Liver (tissue), 8 donors: ENCODE measurements at regions not wholly inside any gene's neighbourhood (a gene's known extent, or its start where the extent isn't known, plus 50 kb on each side); places are given as distances from the start of the nearest gene placed in this dataset.

Experiments
- DNase-seq: peaks from one replicate; pipeline ENCODE4 v3.0.0-alpha.2; 2017; ENCODE audit warnings: low spot score
- H3K27ac ChIP-seq, 2 donors: one replicate each; pipeline ENCODE4 v1.7.0; 2013; ENCODE audit warnings: inconsistent platforms in 2 of 2, low read length in 2 of 2, control low read depth in 1 of 2, low read depth in 1 of 2, mild to moderate bottlenecking in 1 of 2
- H3K27me3 ChIP-seq, 4 donors: one replicate each; pipeline versions ENCODE4 v1.6.1 to v1.7.0; 2013; ENCODE audit warnings: low read length in 3 of 4, inconsistent platforms in 1 of 4, mild to moderate bottlenecking in 1 of 4, moderate library complexity in 1 of 4; ENCODE audit not compliant: control insufficient read depth in 4 of 4, insufficient read depth in 4 of 4
- H3K36me3 ChIP-seq, 4 donors: one replicate each; pipeline versions ENCODE4 v1.6.1 to v1.7.0; 2013; ENCODE audit warnings: low read length in 3 of 4, mild to moderate bottlenecking in 3 of 4, low read depth in 1 of 4, moderate library complexity in 1 of 4; ENCODE audit not compliant: control insufficient read depth in 4 of 4, insufficient read depth in 3 of 4
- H3K4me1 ChIP-seq, 4 donors: one replicate each; pipeline versions ENCODE4 v1.6.1 to v1.7.0; 2013; ENCODE audit warnings: low read length in 3 of 4, mild to moderate bottlenecking in 3 of 4, moderate library complexity in 1 of 4; ENCODE audit not compliant: control insufficient read depth in 4 of 4, insufficient read depth in 4 of 4
- H3K4me3 ChIP-seq, 3 donors: one replicate each; pipeline versions ENCODE4 v1.6.1 to v1.7.0; 2013; ENCODE audit warnings: low read length in 3 of 3, control low read depth in 1 of 3, low read depth in 1 of 3, mild to moderate bottlenecking in 1 of 3
- H3K9ac ChIP-seq, 2 donors: one replicate each; pipeline ENCODE4 v1.7.0; 2013; ENCODE audit warnings: low read length in 2 of 2, mild to moderate bottlenecking in 2 of 2, moderate library complexity in 2 of 2, control low read depth in 1 of 2, low read depth in 1 of 2
- H3K9me3 ChIP-seq, 4 donors: one replicate each; pipeline versions ENCODE4 v1.6.1 to v1.7.0; 2013; ENCODE audit warnings: low read length in 3 of 4; ENCODE audit not compliant: control insufficient read depth in 4 of 4
- EGR1 ChIP-seq, 2 donors: IDR thresholded peaks; 2 replicates each; pipeline ENCODE4 v1.6.1; 2016 to 2018; ENCODE audit warnings: antibody characterized with exemption in 2 of 2, low read depth in 2 of 2
- FOXA1 ChIP-seq: IDR thresholded peaks from 2 replicates; pipeline ENCODE4 v1.6.1; 2016; ENCODE audit warnings: antibody characterized with exemption
- FOXA2 ChIP-seq: IDR thresholded peaks from 2 replicates; pipeline ENCODE4 v1.6.1; 2016; ENCODE audit warnings: antibody characterized with exemption
- GABPA ChIP-seq, 2 donors: IDR thresholded peaks in 1 of 2; conservative IDR thresholded peaks in 1 of 2; 2 replicates each; pipeline ENCODE4 v1.6.1; 2016; ENCODE audit warnings: antibody characterized with exemption in 2 of 2, mild to moderate bottlenecking in 1 of 2, moderate library complexity in 1 of 2
- HNF4A ChIP-seq, 2 donors: conservative IDR thresholded peaks; 2 replicates each; pipeline ENCODE4 v1.6.1; 2016; ENCODE audit warnings: antibody characterized with exemption in 2 of 2, mild to moderate bottlenecking in 2 of 2
- HNF4G ChIP-seq: IDR thresholded peaks from 2 replicates; pipeline ENCODE4 v1.6.1; 2016; ENCODE audit warnings: antibody characterized with exemption
- JUND ChIP-seq, 2 donors: IDR thresholded peaks; 2 replicates each; pipeline ENCODE4 v1.6.1; 2016; ENCODE audit warnings: antibody characterized with exemption in 2 of 2
- NR2F2 ChIP-seq: IDR thresholded peaks from 2 replicates; pipeline ENCODE4 v1.6.1; 2016; ENCODE audit warnings: antibody characterized with exemption
- RAD21 ChIP-seq, 2 donors: IDR thresholded peaks; 2 replicates each; pipeline ENCODE4 v1.6.1; 2016; ENCODE audit warnings: antibody characterized with exemption in 2 of 2, mild to moderate bottlenecking in 2 of 2
- RXRA ChIP-seq, 2 donors: IDR thresholded peaks; 2 replicates each; pipeline ENCODE4 v1.6.1; 2017 to 2018; ENCODE audit warnings: antibody characterized with exemption in 2 of 2, mild to moderate bottlenecking in 1 of 2
- SP1 ChIP-seq: IDR thresholded peaks from 2 replicates; pipeline ENCODE4 v1.6.1; 2018; ENCODE audit warnings: antibody characterized with exemption, mild to moderate bottlenecking
- TAF1 ChIP-seq: conservative IDR thresholded peaks from 2 replicates; pipeline ENCODE4 v1.6.1; 2016; ENCODE audit warnings: antibody characterized with exemption, mild to moderate bottlenecking
- YY1 ChIP-seq: IDR thresholded peaks from 2 replicates; pipeline ENCODE4 v1.6.1; 2016; ENCODE audit warnings: antibody characterized with exemption, mild to moderate bottlenecking
- WGBS: extraction: QIAGEN DNeasy Blood & Tissue Kit; methylation state at CpG from one replicate; pipeline ENCODE4 v1.1.7; 2013; 5-methylcytosine and 5-hydroxymethylcytosine counted together
- TF ChIP-seq, protein P1 (sequence below): IDR thresholded peaks from 2 replicates; pipeline ENCODE4 v1.6.1; 2016; ENCODE audit warnings: antibody characterized with exemption, mild to moderate bottlenecking
- TF ChIP-seq, protein P2 (sequence below): IDR thresholded peaks from 2 replicates; pipeline ENCODE4 v1.6.1; 2016; ENCODE audit warnings: antibody characterized with exemption
- TF ChIP-seq, protein P3 (sequence below): IDR thresholded peaks from 2 replicates; pipeline ENCODE4 v1.6.1; 2016; ENCODE audit warnings: antibody characterized with exemption
- TF ChIP-seq, protein P4 (sequence below): fragments of 150-350 bp; IDR thresholded peaks from 2 replicates; pipeline ENCODE4 v1.5.1; 2017; ENCODE audit warnings: improper control_type of control experiment, low read depth, low read length; ENCODE audit not compliant: missing input control
- TF ChIP-seq, protein P5 (sequence below): IDR thresholded peaks from 2 replicates; pipeline ENCODE4 v1.6.1; 2016; ENCODE audit warnings: antibody characterized with exemption
- donor health status: healthy.
- donor health status: healthy.
- donor health status: healthy.
- donor health status: healthy.
- donor health status: healthy.

DNA sequence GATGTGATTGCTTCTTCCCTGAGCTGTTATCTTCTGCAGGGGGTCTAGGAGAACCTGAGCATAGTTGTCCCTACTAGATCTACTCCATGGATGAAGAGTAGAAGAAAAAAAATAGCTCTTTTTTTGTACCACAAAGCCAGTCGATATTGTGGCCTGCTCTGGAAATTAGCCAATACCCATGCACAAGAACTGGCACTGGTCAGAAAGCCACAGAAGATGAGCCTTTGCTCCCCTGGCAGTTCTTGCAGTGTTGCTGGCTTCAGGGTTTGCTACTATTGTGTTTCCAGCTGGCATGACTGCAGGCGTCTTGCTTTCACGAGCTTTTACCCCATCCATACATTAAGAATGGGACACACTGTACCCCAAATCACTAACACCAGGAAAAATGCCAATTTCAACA lies 547.7 kb upstream of the KLF12 start:
- Histone ChIP-seq H3K36me3 (peaks cover 0 to 1% (median 0%) of the 10 kb centered on the region in 4 donors), H3K27ac (no peak overlapping the region), H3K4me1 (no peaks in the 10 kb centered on the region), H3K27me3 (peaks cover 0 to 2% (median 0%) of the 10 kb centered on the region in 4 donors), H3K9me3 (peaks cover 0 to 3% (median 0%) of the 10 kb centered on the region in 4 donors), H3K4me3 (no peak overlapping the region), H3K9ac (no peak overlapping the region)
- 70% methylated on average over 3 of the region's 3 CpGs for WGBS
- TF ChIP-seq, protein P1, sequence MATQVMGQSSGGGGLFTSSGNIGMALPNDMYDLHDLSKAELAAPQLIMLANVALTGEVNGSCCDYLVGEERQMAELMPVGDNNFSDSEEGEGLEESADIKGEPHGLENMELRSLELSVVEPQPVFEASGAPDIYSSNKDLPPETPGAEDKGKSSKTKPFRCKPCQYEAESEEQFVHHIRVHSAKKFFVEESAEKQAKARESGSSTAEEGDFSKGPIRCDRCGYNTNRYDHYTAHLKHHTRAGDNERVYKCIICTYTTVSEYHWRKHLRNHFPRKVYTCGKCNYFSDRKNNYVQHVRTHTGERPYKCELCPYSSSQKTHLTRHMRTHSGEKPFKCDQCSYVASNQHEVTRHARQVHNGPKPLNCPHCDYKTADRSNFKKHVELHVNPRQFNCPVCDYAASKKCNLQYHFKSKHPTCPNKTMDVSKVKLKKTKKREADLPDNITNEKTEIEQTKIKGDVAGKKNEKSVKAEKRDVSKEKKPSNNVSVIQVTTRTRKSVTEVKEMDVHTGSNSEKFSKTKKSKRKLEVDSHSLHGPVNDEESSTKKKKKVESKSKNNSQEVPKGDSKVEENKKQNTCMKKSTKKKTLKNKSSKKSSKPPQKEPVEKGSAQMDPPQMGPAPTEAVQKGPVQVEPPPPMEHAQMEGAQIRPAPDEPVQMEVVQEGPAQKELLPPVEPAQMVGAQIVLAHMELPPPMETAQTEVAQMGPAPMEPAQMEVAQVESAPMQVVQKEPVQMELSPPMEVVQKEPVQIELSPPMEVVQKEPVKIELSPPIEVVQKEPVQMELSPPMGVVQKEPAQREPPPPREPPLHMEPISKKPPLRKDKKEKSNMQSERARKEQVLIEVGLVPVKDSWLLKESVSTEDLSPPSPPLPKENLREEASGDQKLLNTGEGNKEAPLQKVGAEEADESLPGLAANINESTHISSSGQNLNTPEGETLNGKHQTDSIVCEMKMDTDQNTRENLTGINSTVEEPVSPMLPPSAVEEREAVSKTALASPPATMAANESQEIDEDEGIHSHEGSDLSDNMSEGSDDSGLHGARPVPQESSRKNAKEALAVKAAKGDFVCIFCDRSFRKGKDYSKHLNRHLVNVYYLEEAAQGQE: no peak
- TF ChIP-seq GABPA (IDR thresholded peaks at IDR 0.05 in 1 of 2, conservative IDR thresholded peaks at IDR 0.05 in 1 of 2) (no peak), SP1 (no peak), JUND (IDR thresholded peaks at IDR 0.05) (no peak), FOXA1 (no peak), YY1 (no peak), NR2F2 (no peak), HNF4G (no peak), RXRA (IDR thresholded peaks at IDR 0.05) (no peak), TAF1 (no peak), FOXA2 (no peak), EGR1 (IDR thresholded peaks at IDR 0.05; ENCODE audit: low read depth in 2 of 2) (no peak), HNF4A (conservative IDR thresholded peaks at IDR 0.05) (no peak), RAD21 (IDR thresholded peaks at IDR 0.05) (no peak)
- TF ChIP-seq, protein P2, sequence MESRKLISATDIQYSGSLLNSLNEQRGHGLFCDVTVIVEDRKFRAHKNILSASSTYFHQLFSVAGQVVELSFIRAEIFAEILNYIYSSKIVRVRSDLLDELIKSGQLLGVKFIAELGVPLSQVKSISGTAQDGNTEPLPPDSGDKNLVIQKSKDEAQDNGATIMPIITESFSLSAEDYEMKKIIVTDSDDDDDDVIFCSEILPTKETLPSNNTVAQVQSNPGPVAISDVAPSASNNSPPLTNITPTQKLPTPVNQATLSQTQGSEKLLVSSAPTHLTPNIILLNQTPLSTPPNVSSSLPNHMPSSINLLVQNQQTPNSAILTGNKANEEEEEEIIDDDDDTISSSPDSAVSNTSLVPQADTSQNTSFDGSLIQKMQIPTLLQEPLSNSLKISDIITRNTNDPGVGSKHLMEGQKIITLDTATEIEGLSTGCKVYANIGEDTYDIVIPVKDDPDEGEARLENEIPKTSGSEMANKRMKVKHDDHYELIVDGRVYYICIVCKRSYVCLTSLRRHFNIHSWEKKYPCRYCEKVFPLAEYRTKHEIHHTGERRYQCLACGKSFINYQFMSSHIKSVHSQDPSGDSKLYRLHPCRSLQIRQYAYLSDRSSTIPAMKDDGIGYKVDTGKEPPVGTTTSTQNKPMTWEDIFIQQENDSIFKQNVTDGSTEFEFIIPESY: no peak
- TF ChIP-seq, protein P3, sequence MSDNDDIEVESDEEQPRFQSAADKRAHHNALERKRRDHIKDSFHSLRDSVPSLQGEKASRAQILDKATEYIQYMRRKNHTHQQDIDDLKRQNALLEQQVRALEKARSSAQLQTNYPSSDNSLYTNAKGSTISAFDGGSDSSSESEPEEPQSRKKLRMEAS: no peak
- TF ChIP-seq, protein P4, sequence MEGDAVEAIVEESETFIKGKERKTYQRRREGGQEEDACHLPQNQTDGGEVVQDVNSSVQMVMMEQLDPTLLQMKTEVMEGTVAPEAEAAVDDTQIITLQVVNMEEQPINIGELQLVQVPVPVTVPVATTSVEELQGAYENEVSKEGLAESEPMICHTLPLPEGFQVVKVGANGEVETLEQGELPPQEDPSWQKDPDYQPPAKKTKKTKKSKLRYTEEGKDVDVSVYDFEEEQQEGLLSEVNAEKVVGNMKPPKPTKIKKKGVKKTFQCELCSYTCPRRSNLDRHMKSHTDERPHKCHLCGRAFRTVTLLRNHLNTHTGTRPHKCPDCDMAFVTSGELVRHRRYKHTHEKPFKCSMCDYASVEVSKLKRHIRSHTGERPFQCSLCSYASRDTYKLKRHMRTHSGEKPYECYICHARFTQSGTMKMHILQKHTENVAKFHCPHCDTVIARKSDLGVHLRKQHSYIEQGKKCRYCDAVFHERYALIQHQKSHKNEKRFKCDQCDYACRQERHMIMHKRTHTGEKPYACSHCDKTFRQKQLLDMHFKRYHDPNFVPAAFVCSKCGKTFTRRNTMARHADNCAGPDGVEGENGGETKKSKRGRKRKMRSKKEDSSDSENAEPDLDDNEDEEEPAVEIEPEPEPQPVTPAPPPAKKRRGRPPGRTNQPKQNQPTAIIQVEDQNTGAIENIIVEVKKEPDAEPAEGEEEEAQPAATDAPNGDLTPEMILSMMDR: no peak
- TF ChIP-seq, protein P5, sequence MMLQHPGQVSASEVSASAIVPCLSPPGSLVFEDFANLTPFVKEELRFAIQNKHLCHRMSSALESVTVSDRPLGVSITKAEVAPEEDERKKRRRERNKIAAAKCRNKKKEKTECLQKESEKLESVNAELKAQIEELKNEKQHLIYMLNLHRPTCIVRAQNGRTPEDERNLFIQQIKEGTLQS: no peak
- DNase-seq: no peak
